K562 (cell line): ENCODE measurements at regions not wholly inside any gene's neighbourhood (a gene's known extent, or its start where the extent isn't known, plus 50 kb on each side); places are given as distances from the start of the nearest gene placed in this dataset.

Experiments
- ARID1B ChIP-seq: fragments of 450-650 bp; IDR thresholded peaks from 2 replicates; pipeline ENCODE4 v1.6.1; 2016; ENCODE audit warnings: antibody characterized with exemption, mild to moderate bottlenecking, inconsistent platforms
- CBX3 ChIP-seq, 2 experiments: IDR thresholded peaks; 1 replicate in 1 of 2; 2 replicates in 1 of 2; pipeline ENCODE4 v1.6.1; 2012; ENCODE audit warnings: inconsistent platforms in 2 of 2, low read length in 2 of 2, borderline replicate concordance in 1 of 2, control low read depth in 1 of 2
- CC2D1A ChIP-seq: fragments of 450-650 bp; IDR thresholded peaks from 2 replicates; pipeline ENCODE4 v1.6.1; 2017; ENCODE audit warnings: mild to moderate bottlenecking
- CHAMP1 ChIP-seq: fragments of 450-650 bp; IDR thresholded peaks from 2 replicates; pipeline ENCODE4 v1.6.1; 2016; ENCODE audit warnings: mild to moderate bottlenecking
- DNMT1 ChIP-seq: fragments of 450-650 bp; IDR thresholded peaks from 2 replicates; pipeline ENCODE4 v1.6.1; 2016; ENCODE audit warnings: antibody characterized with exemption, mild to moderate bottlenecking
- E2F8 ChIP-seq: fragments of 450-650 bp; IDR thresholded peaks from 2 replicates; pipeline ENCODE4 v1.7.1; 2018; ENCODE audit warnings: mild to moderate bottlenecking, low read depth; ENCODE audit not compliant: partially characterized antibody
- EP400 ChIP-seq: fragments of 450-650 bp; IDR thresholded peaks from 2 replicates; pipeline ENCODE4 v1.6.1; 2017; ENCODE audit warnings: antibody characterized with exemption, mild to moderate bottlenecking, moderate library complexity
- HLTF ChIP-seq: fragments of 450-650 bp; IDR thresholded peaks from 2 replicates; pipeline ENCODE4 v1.6.1; 2016
- KDM1A ChIP-seq, 2 experiments: fragments of 450-650 bp; IDR thresholded peaks; 2 replicates each; pipeline ENCODE4 v1.6.1; 2016; ENCODE audit warnings: mild to moderate bottlenecking in 2 of 2
- KLF16 ChIP-seq: IDR thresholded peaks from 2 replicates; pipeline ENCODE4 v1.6.1; 2016; ENCODE audit warnings: antibody characterized with exemption
- MAX ChIP-seq: sonication (generic); formaldehyde crosslinking; IDR thresholded peaks from 2 replicates; pipeline ENCODE4 v1.9.0; 2022; ENCODE audit warnings: mild to moderate bottlenecking, missing genetic modification reagents
- MED1 ChIP-seq: sonication (generic); formaldehyde crosslinking; IDR thresholded peaks from 2 replicates; pipeline ENCODE4 v1.8.1; 2023; ENCODE audit warnings: missing genetic modification reagents, borderline replicate concordance
- NCOA1 ChIP-seq: fragments of 450-650 bp; IDR thresholded peaks from 2 replicates; pipeline ENCODE4 v1.6.1; 2016; ENCODE audit warnings: low read depth
- PHTF2 ChIP-seq: fragments of 250-450 bp; sonication (Bioruptor Pico); IDR thresholded peaks from 2 replicates; pipeline ENCODE4 v1.5.0; 2021; ENCODE audit warnings: mild to moderate bottlenecking
- PRMT5 ChIP-seq: sonication (generic); formaldehyde crosslinking; IDR thresholded peaks from 2 replicates; pipeline ENCODE4 v1.5.0; 2020; ENCODE audit warnings: missing genetic modification reagents
- SMARCA4 ChIP-seq: fragments of 450-650 bp; IDR thresholded peaks from 2 replicates; pipeline ENCODE4 v1.6.1; 2016
- SMARCE1 ChIP-seq: fragments of 450-650 bp; IDR thresholded peaks from 2 replicates; pipeline ENCODE4 v1.7.1; 2016; ENCODE audit warnings: mild to moderate bottlenecking
- SREBF2 ChIP-seq: sonication (generic); formaldehyde crosslinking; IDR thresholded peaks from 2 replicates; pipeline ENCODE4 v1.4.0; 2020; ENCODE audit warnings: mild to moderate bottlenecking, missing genetic modification reagents
- STAG1 ChIP-seq: sonication (generic); formaldehyde crosslinking; IDR thresholded peaks from 2 replicates; pipeline ENCODE4 v1.5.0; 2020; ENCODE audit warnings: missing genetic modification reagents, borderline replicate concordance
- TAF1 ChIP-seq: IDR thresholded peaks from 2 replicates; pipeline ENCODE4 v1.6.1; 2011; ENCODE audit warnings: mild to moderate bottlenecking, low read length, moderate library complexity; ENCODE audit not compliant: insufficient read depth, control insufficient read depth, severe bottlenecking; ENCODE audit errors: extremely low read depth
- TEAD4 ChIP-seq, 2 experiments: sonication (generic) in 1 of 2; formaldehyde crosslinking in 1 of 2; IDR thresholded peaks; 2 replicates each; pipeline versions ENCODE4 v1.6.1 to v1.8.0; 2012 to 2022; ENCODE audit warnings: borderline replicate concordance in 1 of 2, inconsistent platforms in 1 of 2, low read length in 1 of 2, mild to moderate bottlenecking in 1 of 2, missing genetic modification reagents in 1 of 2
- XRCC4 ChIP-seq: IDR thresholded peaks from one replicate; pipeline ENCODE4 v1.6.1; 2011; ENCODE audit not compliant: insufficient read depth, insufficient read length; ENCODE audit errors: extremely low read depth
- YY1 ChIP-seq, 3 experiments: IDR thresholded peaks; 2 replicates each; pipeline ENCODE4 v1.6.1; 2011; ENCODE audit warnings: low read length in 2 of 3, mild to moderate bottlenecking in 2 of 3, moderate library complexity in 2 of 3, borderline replicate concordance in 1 of 3, control low read depth in 1 of 3, low read depth in 1 of 3; ENCODE audit not compliant: insufficient read depth in 3 of 3, insufficient replicate concordance in 2 of 3, control insufficient read depth in 1 of 3, insufficient read length in 1 of 3; ENCODE audit errors: extremely low read depth in 1 of 3
- ZNF764 ChIP-seq: fragments of 250-450 bp; sonication (Bioruptor Pico); IDR thresholded peaks from 2 replicates; pipeline ENCODE4 v1.4.0; 2020; ENCODE audit warnings: low read depth, mild to moderate bottlenecking, moderate library complexity

GRCh38 chr1:229004066-229004833, 266.7 kb upstream of the RAB4A start (continued):
- TF ChIP-seq E2F8, result no peak
- peak in 1 of 2 experiments; percentile 15; a peak in 1 of 3 replicates for TF ChIP-seq CBX3 (IDR thresholded peaks at IDR 0.05; ENCODE audit: borderline replicate concordance in 1 of 2, low read length in 2 of 2)
- TF ChIP-seq DNMT1, result no peak
- no peak for TF ChIP-seq EP400
- TF ChIP-seq XRCC4, result no peak
- peak; percentile 29; the same call in 1 of the 2 replicates for TF ChIP-seq NCOA1
- TF ChIP-seq KDM1A (IDR thresholded peaks at IDR 0.05), result peak in 1 of 2 experiments; percentile 19; a peak in 1 of 4 replicates
- no peak for TF ChIP-seq MED1
- TF ChIP-seq SREBF2 (CRISPR knock-in tag), result no peak
- TF ChIP-seq PRMT5 (CRISPR knock-in tag), result no peak
- no peak for TF ChIP-seq CHAMP1
- no peak for TF ChIP-seq ZNF764 (CRISPR knock-in tag)
- TF ChIP-seq TAF1, result peak; percentile 20
- peak; percentile 89 for TF ChIP-seq TEAD4 (IDR thresholded peaks at IDR 0.05; ENCODE audit: low read length)
- TF ChIP-seq TEAD4 (CRISPR knock-in tag; IDR thresholded peaks at IDR 0.05; ENCODE audit: borderline replicate concordance), result no peak
- TF ChIP-seq STAG1 (CRISPR knock-in tag), result no peak
- TF ChIP-seq MAX (CRISPR knock-in tag), result no peak
- TF ChIP-seq CC2D1A, result peak; percentile 27; the same call in 1 of the 2 replicates
- TF ChIP-seq SMARCA4, result peak; percentile 87
- TF ChIP-seq HLTF, result no peak
- TF ChIP-seq KLF16, result peak; percentile 74; the same call in 1 of the 2 replicates
- no peak for TF ChIP-seq PHTF2 (CRISPR knock-in tag)
- TF ChIP-seq ARID1B, result peak; percentile 93
- TF ChIP-seq SMARCE1, result peak; percentile 74
- peak in 1 of 3 experiments; percentile 45 for TF ChIP-seq YY1 (IDR thresholded peaks at IDR 0.05; ENCODE audit: borderline replicate concordance in 1 of 3, control insufficient read depth in 1 of 3, extremely low read depth in 1 of 3, insufficient read depth in 3 of 3, insufficient read length in 1 of 3, insufficient replicate concordance in 2 of 3, low read depth in 1 of 3, low read length in 2 of 3)
